ENCODE measurements at regions not wholly inside any gene's neighbourhood (a gene's known extent, or its start where the extent isn't known, plus 50 kb on each side); places are given as distances from the start of the nearest gene placed in this dataset.

GRCh38 chrX:114166601-114167000, 417.3 kb upstream of the HTR2C start:
- ChIA-PET POLR2A (no interaction called here), CTCF (ENCODE audit: unreplicated experiment) (no interaction called here)
- H2AFZ ChIP-seq (ENCODE audit: low read length): no peak overlapping the region
- no peak for DNase-seq (ENCODE audit: low spot score)
- no peaks in the 10 kb centered on the region for H3K9me3 ChIP-seq (ENCODE audit: low read length)
- H3K4me2 ChIP-seq (ENCODE audit: low read length): no peak overlapping the region
- no peak overlapping the region for H3K27ac ChIP-seq (ENCODE audit: low read depth, low read length, poor library complexity, severe bottlenecking)
- no peaks in the 10 kb centered on the region for H3K36me3 ChIP-seq (ENCODE audit: insufficient read depth, low read length)
- TF ChIP-seq CTCF (conservative IDR thresholded peaks at IDR 0.05; ENCODE audit: low read length) (no peak), EZH2phosphoT487 (IDR thresholded peaks at IDR 0.05; ENCODE audit: borderline replicate concordance, low read depth, low read length) (no peak)
- H4K20me1 ChIP-seq (ENCODE audit: insufficient read depth, low read length): no peaks in the 10 kb centered on the region
- no peaks in the 10 kb centered on the region for H3K9me2 ChIP-seq (ENCODE audit: insufficient read depth, low read length)
- no peak overlapping the region for H3K4me3 ChIP-seq (ENCODE audit: low read depth, low read length, poor library complexity, severe bottlenecking)
- H3K4me1 ChIP-seq (ENCODE audit: insufficient read depth, low read length, poor library complexity, severe bottlenecking): no peaks in the 10 kb centered on the region
- H3K79me2 ChIP-seq (ENCODE audit: insufficient read depth, low read depth, low read length): no peaks in the 10 kb centered on the region
- no TSS peak for BruUV-seq (replicated peaks)
- intact Hi-C loops (cut with micrococcal nuclease; ENCODE audit: unreplicated experiment): no loop called here

- H3K4me2 ChIP-seq (ENCODE audit: low read length): no peak overlapping the region
- H3K9me3 ChIP-seq (ENCODE audit: low read length): no peaks in the 10 kb centered on the region
- H3K27ac ChIP-seq (ENCODE audit: low read depth, low read length, poor library complexity, severe bottlenecking): no peak overlapping the region
- H3K4me3 ChIP-seq (ENCODE audit: low read depth, low read length, poor library complexity, severe bottlenecking): no peak overlapping the region
- ChIA-PET CTCF (ENCODE audit: unreplicated experiment) (no interaction called here), POLR2A (no interaction called here)
- TF ChIP-seq EZH2phosphoT487 (IDR thresholded peaks at IDR 0.05; ENCODE audit: borderline replicate concordance, low read depth, low read length) (no peak), CTCF (conservative IDR thresholded peaks at IDR 0.05; ENCODE audit: low read length) (no peak)
- no peak overlapping the region for H2AFZ ChIP-seq (ENCODE audit: low read length)
- intact Hi-C loops (cut with micrococcal nuclease; ENCODE audit: unreplicated experiment): no loop called here
- H3K9me2 ChIP-seq (ENCODE audit: insufficient read depth, low read length): no peaks in the 10 kb centered on the region
- BruUV-seq (replicated peaks): no TSS peak
- H3K36me3 ChIP-seq (ENCODE audit: insufficient read depth, low read length): no peaks in the 10 kb centered on the region
- H3K4me1 ChIP-seq (ENCODE audit: insufficient read depth, low read length, poor library complexity, severe bottlenecking): no peaks in the 10 kb centered on the region
- H4K20me1 ChIP-seq (ENCODE audit: insufficient read depth, low read length): no peaks in the 10 kb centered on the region
- no peaks in the 10 kb centered on the region for H3K79me2 ChIP-seq (ENCODE audit: insufficient read depth, low read depth, low read length)
- no peak for DNase-seq (ENCODE audit: low spot score)
Observed at GRCh38 chrX:114165537-114165936, 418.3 kb upstream of the HTR2C start.

GRCh38 chrX:114162068-114162735, 421.7 kb upstream of the HTR2C start:
- Histone ChIP-seq H3K9me3 (ENCODE audit: low read length) (no peaks in the 10 kb centered on the region), H3K79me2 (ENCODE audit: insufficient read depth, low read depth, low read length) (no peaks in the 10 kb centered on the region), H3K4me2 (ENCODE audit: low read length) (no peak overlapping the region), H3K27ac (ENCODE audit: low read depth, low read length, poor library complexity, severe bottlenecking) (no peak overlapping the region), H3K36me3 (ENCODE audit: insufficient read depth, low read length) (no peaks in the 10 kb centered on the region), H4K20me1 (ENCODE audit: insufficient read depth, low read length) (no peaks in the 10 kb centered on the region), H3K4me3 (ENCODE audit: low read depth, low read length, poor library complexity, severe bottlenecking) (no peak overlapping the region), H3K4me1 (ENCODE audit: insufficient read depth, low read length, poor library complexity, severe bottlenecking) (no peaks in the 10 kb centered on the region), H3K9me2 (ENCODE audit: insufficient read depth, low read length) (no peaks in the 10 kb centered on the region), H2AFZ (ENCODE audit: low read length) (no peak overlapping the region)
- CTCF ChIA-PET (ENCODE audit: unreplicated experiment): no interaction called here
- no TSS peak for BruUV-seq (replicated peaks)
- TF ChIP-seq EZH2phosphoT487 (IDR thresholded peaks at IDR 0.05; ENCODE audit: borderline replicate concordance, low read depth, low read length) (no peak), CTCF (conservative IDR thresholded peaks at IDR 0.05; ENCODE audit: low read length) (no peak)
- POLR2A ChIA-PET: no interaction called here
- no peak for DNase-seq (ENCODE audit: low spot score)
- intact Hi-C loops (cut with micrococcal nuclease; ENCODE audit: unreplicated experiment): no loop called here

All from OCI-LY7 (cell line).